ENCODE measurements at regions not wholly inside any gene's neighbourhood (a gene's known extent, or its start where the extent isn't known, plus 50 kb on each side); places are given as distances from the start of the nearest gene placed in this dataset.

- ATAC-seq (no peak), DNase-seq (ENCODE audit: low spot score in 2 of 2) (no peak)
- no peak overlapping the region for H3K4me3 Mint-ChIP-seq
- H3K36me3 Mint-ChIP-seq, result no peaks in the 10 kb centered on the region
- peaks cover 31% of the 10 kb centered on the region for H3K4me1 Mint-ChIP-seq
- no peak overlapping the region for H3K27ac Mint-ChIP-seq
- no peaks in the 10 kb centered on the region for H3K9me3 Mint-ChIP-seq
Observed at GRCh38 chr17:37834168-37834567, 89.3 kb upstream of the HNF1B start.

- H3K27ac Mint-ChIP-seq, result peak overlapping the region; percentile 12
- DNase-seq (ENCODE audit: low spot score in 2 of 2) (peak; percentile 14 to 69), ATAC-seq (peak; percentile 85)
- no peaks in the 10 kb centered on the region for H3K36me3 Mint-ChIP-seq
- peak overlapping the region; percentile 39 for H3K4me3 Mint-ChIP-seq
- H3K9me3 Mint-ChIP-seq, result no peaks in the 10 kb centered on the region
- peaks cover 37% of the 10 kb centered on the region for H3K4me1 Mint-ChIP-seq
Observed at GRCh38 chr17:37833237-37833859, 88.5 kb upstream of the HNF1B start.

GRCh38 chr17:37831986-37832385 is 87.1 kb upstream of the HNF1B start:
- ATAC-seq, result no peak
- H3K27ac Mint-ChIP-seq, result no peak overlapping the region
- peaks cover 42% of the 10 kb centered on the region for H3K4me1 Mint-ChIP-seq
- no peak for DNase-seq (ENCODE audit: low spot score in 2 of 2)
- no peaks in the 10 kb centered on the region for H3K36me3 Mint-ChIP-seq
- H3K9me3 Mint-ChIP-seq, result no peaks in the 10 kb centered on the region
- H3K4me3 Mint-ChIP-seq, result no peak overlapping the region

- ATAC-seq (no peak), DNase-seq (ENCODE audit: low spot score in 2 of 2) (no peak)
- no peak overlapping the region for H3K27ac Mint-ChIP-seq
- peaks cover 42% of the 10 kb centered on the region for H3K4me1 Mint-ChIP-seq
- no peak overlapping the region for H3K4me3 Mint-ChIP-seq
- H3K9me3 Mint-ChIP-seq, result no peaks in the 10 kb centered on the region
- no peaks in the 10 kb centered on the region for H3K36me3 Mint-ChIP-seq
Observed at GRCh38 chr17:37831492-37831891, 86.6 kb upstream of the HNF1B start.

- no peaks in the 10 kb centered on the region for H3K9me3 Mint-ChIP-seq
- H3K4me3 Mint-ChIP-seq, result no peak overlapping the region
- H3K36me3 Mint-ChIP-seq, result no peaks in the 10 kb centered on the region
- no peak for DNase-seq (ENCODE audit: low spot score in 2 of 2)
- peaks cover 42% of the 10 kb centered on the region for H3K4me1 Mint-ChIP-seq
- no peak overlapping the region for H3K27ac Mint-ChIP-seq
- no peak for ATAC-seq
Observed at GRCh38 chr17:37830151-37830993, 85.5 kb upstream of the HNF1B start.

GRCh38 chr17:37829592-37830123 is 84.8 kb upstream of the HNF1B start:
- Mint-ChIP-seq H3K4me1 (peaks cover 36% of the 10 kb centered on the region), H3K4me3 (no peak overlapping the region), H3K36me3 (no peaks in the 10 kb centered on the region), H3K27ac (no peak overlapping the region), H3K9me3 (no peaks in the 10 kb centered on the region)
- ATAC-seq, result no peak
- DNase-seq (ENCODE audit: low spot score in 2 of 2), result no peak

- H3K27ac Mint-ChIP-seq, result peak overlapping the region; percentile 53
- no peaks in the 10 kb centered on the region for H3K36me3 Mint-ChIP-seq
- H3K9me3 Mint-ChIP-seq, result no peaks in the 10 kb centered on the region
- H3K4me1 Mint-ChIP-seq, result peaks cover 27% of the 10 kb centered on the region
- DNase-seq (ENCODE audit: low spot score in 2 of 2) (no peak), ATAC-seq (no peak)
- no peak overlapping the region for H3K4me3 Mint-ChIP-seq
Observed at GRCh38 chr17:37828651-37829124, 83.8 kb upstream of the HNF1B start.

- Mint-ChIP-seq H3K27ac (peak overlapping the region; percentile 53), H3K36me3 (no peaks in the 10 kb centered on the region), H3K4me3 (no peak overlapping the region), H3K4me1 (peaks cover 21% of the 10 kb centered on the region), H3K9me3 (no peaks in the 10 kb centered on the region)
- DNase-seq (ENCODE audit: low spot score in 2 of 2) (no peak), ATAC-seq (no peak)
Observed at GRCh38 chr17:37827905-37828650, 83.2 kb upstream of the HNF1B start.

GRCh38 chr17:37826497-37827430 is 81.9 kb upstream of the HNF1B start:
- peaks cover 12% of the 10 kb centered on the region for H3K4me1 Mint-ChIP-seq
- no peaks in the 10 kb centered on the region for H3K9me3 Mint-ChIP-seq
- no peak overlapping the region for H3K27ac Mint-ChIP-seq
- H3K4me3 Mint-ChIP-seq, result no peak overlapping the region
- ATAC-seq, result no peak
- no peaks in the 10 kb centered on the region for H3K36me3 Mint-ChIP-seq
- no peak for DNase-seq (ENCODE audit: low spot score in 2 of 2)

GRCh38 chr17:37825851-37826250 is 81.0 kb upstream of the HNF1B start:
- Mint-ChIP-seq H3K4me3 (no peak overlapping the region), H3K36me3 (no peaks in the 10 kb centered on the region), H3K9me3 (no peaks in the 10 kb centered on the region), H3K4me1 (peaks cover 12% of the 10 kb centered on the region), H3K27ac (no peak overlapping the region)
- ATAC-seq (no peak), DNase-seq (ENCODE audit: low spot score in 2 of 2) (no peak)

- ATAC-seq (no peak), DNase-seq (ENCODE audit: low spot score in 2 of 2) (no peak)
- H3K36me3 Mint-ChIP-seq, result no peaks in the 10 kb centered on the region
- H3K4me3 Mint-ChIP-seq, result no peak overlapping the region
- H3K9me3 Mint-ChIP-seq, result no peaks in the 10 kb centered on the region
- peaks cover 12% of the 10 kb centered on the region for H3K4me1 Mint-ChIP-seq
- peak overlapping the region; percentile 32 for H3K27ac Mint-ChIP-seq
Observed at GRCh38 chr17:37824534-37825485, 80.0 kb upstream of the HNF1B start.

GRCh38 chr17:37823996-37824395 is 79.1 kb upstream of the HNF1B start:
- Mint-ChIP-seq H3K9me3 (no peaks in the 10 kb centered on the region), H3K4me3 (no peak overlapping the region), H3K36me3 (no peaks in the 10 kb centered on the region), H3K27ac (no peak overlapping the region), H3K4me1 (peaks cover 12% of the 10 kb centered on the region)
- DNase-seq (ENCODE audit: low spot score in 2 of 2), result no peak
- ATAC-seq, result no peak

- H3K36me3 Mint-ChIP-seq, result no peaks in the 10 kb centered on the region
- H3K9me3 Mint-ChIP-seq, result no peaks in the 10 kb centered on the region
- no peak for ATAC-seq
- DNase-seq (ENCODE audit: low spot score in 2 of 2), result no peak
- no peak overlapping the region for H3K27ac Mint-ChIP-seq
- no peak overlapping the region for H3K4me3 Mint-ChIP-seq
- no peaks in the 10 kb centered on the region for H3K4me1 Mint-ChIP-seq
Observed at GRCh38 chr17:37820995-37821713, 76.3 kb upstream of the HNF1B start.

Data from stimulated activated effector memory CD8-positive, alpha-beta T cell treated with anti-CD3 and anti-CD28 coated beads, Interleukin-12 subunit alpha, Interleukin-12 subunit beta, amount 100 ng/mL, for 72 hours (primary cell).